ENCODE measurements at regions not wholly inside any gene's neighbourhood (a gene's known extent, or its start where the extent isn't known, plus 50 kb on each side); places are given as distances from the start of the nearest gene placed in this dataset.

GRCh38 chr3:139292192-139292591 is 51.6 kb upstream of the MRPS22 start:
- TF ChIP-seq POLR2AphosphoS5 (IDR thresholded peaks at IDR 0.05) (no peak), EP300 (IDR thresholded peaks at IDR 0.05) (no peak), CTCF (IDR thresholded peaks at IDR 0.05) (no peak), POLR2A (IDR thresholded peaks at IDR 0.05) (no peak)

All from sigmoid colon (tissue), 4 donors.